Smooth muscle cell (in vitro differentiated cells): ENCODE measurements at regions not wholly inside any gene's neighbourhood (a gene's known extent, or its start where the extent isn't known, plus 50 kb on each side); places are given as distances from the start of the nearest gene placed in this dataset.

Experiments used
- DNase-seq: peaks from one replicate; lab custom pipeline; 2025; ENCODE audit not compliant: unreplicated experiment; lab: John Stamatoyannopoulos, UW
- H2AFZ ChIP-seq: fragments of 200-600 bp; sonication (generic); 2 replicates; pipeline ENCODE4 v1.6.0; 2016; ENCODE audit warnings: antibody characterized with exemption, low read depth, mild to moderate bottlenecking
- H3F3A ChIP-seq: fragments of 200-600 bp; sonication (generic); 2 replicates; pipeline ENCODE4 v1.6.0; 2017; ENCODE audit warnings: antibody characterized with exemption, low read depth
- H3K27ac ChIP-seq: fragments of 200-600 bp; sonication (generic); 2 replicates; pipeline ENCODE4 v1.5.1; 2016; ENCODE audit warnings: low read depth, mild to moderate bottlenecking
- H3K27me3 ChIP-seq: fragments of 200-600 bp; sonication (generic); 2 replicates; pipeline ENCODE4 v1.6.1; 2016; ENCODE audit warnings: low read depth, mild to moderate bottlenecking
- H3K36me3 ChIP-seq: fragments of 200-600 bp; sonication (generic); 2 replicates; pipeline ENCODE4 v1.5.1; 2016; ENCODE audit warnings: low read depth
- H3K4me1 ChIP-seq: fragments of 200-600 bp; sonication (generic); 2 replicates; pipeline ENCODE4 v1.5.1; 2016; ENCODE audit warnings: low read depth
- H3K4me2 ChIP-seq: fragments of 200-600 bp; sonication (generic); 2 replicates; pipeline ENCODE4 v1.6.0; 2016; ENCODE audit warnings: mild to moderate bottlenecking
- H3K4me3 ChIP-seq: fragments of 200-600 bp; sonication (generic); 2 replicates; pipeline ENCODE4 v1.5.1; 2016; ENCODE audit warnings: mild to moderate bottlenecking
- H3K79me2 ChIP-seq: fragments of 200-600 bp; sonication (generic); 2 replicates; pipeline ENCODE4 v1.6.0; 2016; ENCODE audit warnings: low read depth, mild to moderate bottlenecking
- H3K9ac ChIP-seq: fragments of 200-600 bp; sonication (generic); 2 replicates; pipeline ENCODE4 v1.6.0; 2016; ENCODE audit warnings: low read depth
- H3K9me3 ChIP-seq: fragments of 200-600 bp; sonication (generic); replicated peaks from 2 replicates; pipeline ENCODE4 v1.5.1; 2016; ENCODE audit warnings: low read depth
- H4K20me1 ChIP-seq: fragments of 200-600 bp; sonication (generic); 2 replicates; pipeline ENCODE4 v1.6.0; 2016; ENCODE audit warnings: low read depth
- WGBS: methylation state at CpG from one replicate; pipeline ENCODE4 v1.1.7; 2016; ENCODE audit warnings: low lambda C conversion rate; 5-methylcytosine and 5-hydroxymethylcytosine counted together
- TF ChIP-seq, protein P1 (sequence below): fragments of 200-600 bp; sonication (generic); IDR thresholded peaks from 2 replicates; pipeline ENCODE4 v1.5.1; 2017; ENCODE audit warnings: borderline replicate concordance, mild to moderate bottlenecking, antibody characterized with exemption; ENCODE audit not compliant: insufficient read depth, poor library complexity, severe bottlenecking

GRCh38 chr12:24444634-24445033 is 495.2 kb upstream of the SOX5 start:
- peaks cover 51% of the 10 kb centered on the region for H4K20me1 ChIP-seq
- DNase-seq = no peak
- H3K9ac ChIP-seq = no peak overlapping the region
- H2AFZ ChIP-seq = no peak overlapping the region
- H3F3A ChIP-seq = no peaks in the 10 kb centered on the region
- H3K4me3 ChIP-seq = no peak overlapping the region
- no peaks in the 10 kb centered on the region for H3K4me1 ChIP-seq
- no peak overlapping the region for H3K4me2 ChIP-seq
- H3K79me2 ChIP-seq = peaks cover 55% of the 10 kb centered on the region
- H3K27ac ChIP-seq = no peak overlapping the region
- no peaks in the 10 kb centered on the region for H3K27me3 ChIP-seq
- H3K36me3 ChIP-seq = no peaks in the 10 kb centered on the region
- WGBS = 82% methylated on average over 2 of the region's 2 CpGs
- no peaks in the 10 kb centered on the region for H3K9me3 ChIP-seq
- TF ChIP-seq, protein P1, sequence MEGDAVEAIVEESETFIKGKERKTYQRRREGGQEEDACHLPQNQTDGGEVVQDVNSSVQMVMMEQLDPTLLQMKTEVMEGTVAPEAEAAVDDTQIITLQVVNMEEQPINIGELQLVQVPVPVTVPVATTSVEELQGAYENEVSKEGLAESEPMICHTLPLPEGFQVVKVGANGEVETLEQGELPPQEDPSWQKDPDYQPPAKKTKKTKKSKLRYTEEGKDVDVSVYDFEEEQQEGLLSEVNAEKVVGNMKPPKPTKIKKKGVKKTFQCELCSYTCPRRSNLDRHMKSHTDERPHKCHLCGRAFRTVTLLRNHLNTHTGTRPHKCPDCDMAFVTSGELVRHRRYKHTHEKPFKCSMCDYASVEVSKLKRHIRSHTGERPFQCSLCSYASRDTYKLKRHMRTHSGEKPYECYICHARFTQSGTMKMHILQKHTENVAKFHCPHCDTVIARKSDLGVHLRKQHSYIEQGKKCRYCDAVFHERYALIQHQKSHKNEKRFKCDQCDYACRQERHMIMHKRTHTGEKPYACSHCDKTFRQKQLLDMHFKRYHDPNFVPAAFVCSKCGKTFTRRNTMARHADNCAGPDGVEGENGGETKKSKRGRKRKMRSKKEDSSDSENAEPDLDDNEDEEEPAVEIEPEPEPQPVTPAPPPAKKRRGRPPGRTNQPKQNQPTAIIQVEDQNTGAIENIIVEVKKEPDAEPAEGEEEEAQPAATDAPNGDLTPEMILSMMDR = no peak

DNA sequence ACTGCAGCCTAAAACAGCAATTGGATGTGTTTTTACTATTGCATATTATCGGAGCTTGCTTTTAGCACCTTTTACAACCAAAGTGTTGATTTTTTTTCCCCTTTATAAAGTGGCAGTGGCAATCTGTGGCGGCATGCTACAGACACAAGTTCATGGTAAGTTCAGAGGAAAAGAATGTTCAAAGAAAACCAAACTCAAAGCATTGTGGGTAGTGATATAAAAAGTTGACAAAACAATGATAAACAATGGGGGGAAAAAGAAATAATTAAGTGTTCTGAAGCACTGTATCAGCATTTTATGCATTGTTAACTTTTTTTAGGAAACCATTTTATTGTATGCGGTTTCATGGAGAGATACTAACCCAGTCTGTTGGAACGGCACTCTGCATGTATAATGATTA is 492.0 kb upstream of the SOX5 start:
- Histone ChIP-seq H3K27me3 (no peaks in the 10 kb centered on the region), H3K79me2 (peaks cover 55% of the 10 kb centered on the region), H3K9me3 (no peaks in the 10 kb centered on the region), H3K4me2 (no peak overlapping the region), H4K20me1 (peaks cover 57% of the 10 kb centered on the region), H3K36me3 (no peaks in the 10 kb centered on the region), H2AFZ (no peak overlapping the region), H3K27ac (no peak overlapping the region), H3F3A (no peaks in the 10 kb centered on the region), H3K9ac (no peak overlapping the region), H3K4me3 (no peak overlapping the region), H3K4me1 (no peaks in the 10 kb centered on the region)
- TF ChIP-seq, protein P1 = no peak
- 81% methylated on average over 4 of the region's 4 CpGs for WGBS
- no peak for DNase-seq

- TF ChIP-seq, protein P1 = no peak
- Histone ChIP-seq H3K79me2 (peaks cover 36% of the 10 kb centered on the region), H3K9ac (no peak overlapping the region), H3K27me3 (no peaks in the 10 kb centered on the region), H3K4me1 (no peaks in the 10 kb centered on the region), H3F3A (no peaks in the 10 kb centered on the region), H2AFZ (no peak overlapping the region), H4K20me1 (peaks cover 22% of the 10 kb centered on the region), H3K27ac (no peak overlapping the region), H3K4me3 (no peak overlapping the region), H3K9me3 (no peaks in the 10 kb centered on the region), H3K36me3 (no peaks in the 10 kb centered on the region), H3K4me2 (no peak overlapping the region)
- 66% methylated on average over 4 of the region's 4 CpGs for WGBS
- DNase-seq = no peak
Measured at GRCh38 chr12:24436667-24437066, 487.2 kb upstream of the SOX5 start.

- H2AFZ ChIP-seq = no peak overlapping the region
Measured at GRCh38 chr12:24431872-24432271, 482.4 kb upstream of the SOX5 start.

More at GRCh38 chr12:24431872-24432271, 482.4 kb upstream of the SOX5 start:
- TF ChIP-seq, protein P1 = no peak
- H4K20me1 ChIP-seq = peaks cover 18% of the 10 kb centered on the region
- no peaks in the 10 kb centered on the region for H3K36me3 ChIP-seq
- no peak for DNase-seq
- H3K9ac ChIP-seq = no peak overlapping the region
- 97% methylated on average over 1 of the region's 1 CpG for WGBS
- H3K4me1 ChIP-seq = no peaks in the 10 kb centered on the region
- no peak overlapping the region for H3K27ac ChIP-seq
- H3K27me3 ChIP-seq = no peaks in the 10 kb centered on the region
- H3K79me2 ChIP-seq = peaks cover 41% of the 10 kb centered on the region
- H3K9me3 ChIP-seq = no peaks in the 10 kb centered on the region
- no peak overlapping the region for H3K4me3 ChIP-seq
- no peak overlapping the region for H3K4me2 ChIP-seq
- H3F3A ChIP-seq = no peaks in the 10 kb centered on the region
